ENCODE measurements at regions not wholly inside any gene's neighbourhood (a gene's known extent, or its start where the extent isn't known, plus 50 kb on each side); places are given as distances from the start of the nearest gene placed in this dataset.

DNA sequence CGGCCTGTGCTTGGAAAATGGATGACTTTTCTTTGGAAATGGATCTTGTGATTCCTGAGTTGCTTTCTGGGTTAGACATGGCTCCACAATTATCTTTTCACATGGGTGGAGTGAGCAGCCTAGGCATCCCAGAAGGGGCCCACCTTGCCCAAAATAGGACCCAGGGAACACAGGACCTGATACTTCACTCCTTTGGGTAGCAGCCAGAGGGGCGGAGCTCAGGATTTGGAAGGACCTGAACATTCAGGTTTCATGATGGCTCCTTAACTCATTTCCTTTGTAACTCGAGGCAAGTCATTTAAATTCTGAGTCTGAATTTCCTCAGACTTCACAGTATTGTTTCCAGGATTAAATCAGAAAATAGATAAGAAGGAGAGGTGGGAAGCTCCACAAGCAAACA, 178.3 kb upstream of the ZMIZ1 start:
- TF ChIP-seq, protein P1, sequence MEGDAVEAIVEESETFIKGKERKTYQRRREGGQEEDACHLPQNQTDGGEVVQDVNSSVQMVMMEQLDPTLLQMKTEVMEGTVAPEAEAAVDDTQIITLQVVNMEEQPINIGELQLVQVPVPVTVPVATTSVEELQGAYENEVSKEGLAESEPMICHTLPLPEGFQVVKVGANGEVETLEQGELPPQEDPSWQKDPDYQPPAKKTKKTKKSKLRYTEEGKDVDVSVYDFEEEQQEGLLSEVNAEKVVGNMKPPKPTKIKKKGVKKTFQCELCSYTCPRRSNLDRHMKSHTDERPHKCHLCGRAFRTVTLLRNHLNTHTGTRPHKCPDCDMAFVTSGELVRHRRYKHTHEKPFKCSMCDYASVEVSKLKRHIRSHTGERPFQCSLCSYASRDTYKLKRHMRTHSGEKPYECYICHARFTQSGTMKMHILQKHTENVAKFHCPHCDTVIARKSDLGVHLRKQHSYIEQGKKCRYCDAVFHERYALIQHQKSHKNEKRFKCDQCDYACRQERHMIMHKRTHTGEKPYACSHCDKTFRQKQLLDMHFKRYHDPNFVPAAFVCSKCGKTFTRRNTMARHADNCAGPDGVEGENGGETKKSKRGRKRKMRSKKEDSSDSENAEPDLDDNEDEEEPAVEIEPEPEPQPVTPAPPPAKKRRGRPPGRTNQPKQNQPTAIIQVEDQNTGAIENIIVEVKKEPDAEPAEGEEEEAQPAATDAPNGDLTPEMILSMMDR (IDR thresholded peaks at IDR 0.05; ENCODE audit: insufficient read depth, missing control alignments) = no peak
- no peak for FAIRE-seq
- DNase-seq (ENCODE audit: insufficient read length, low spot score) = no peak

DNA sequence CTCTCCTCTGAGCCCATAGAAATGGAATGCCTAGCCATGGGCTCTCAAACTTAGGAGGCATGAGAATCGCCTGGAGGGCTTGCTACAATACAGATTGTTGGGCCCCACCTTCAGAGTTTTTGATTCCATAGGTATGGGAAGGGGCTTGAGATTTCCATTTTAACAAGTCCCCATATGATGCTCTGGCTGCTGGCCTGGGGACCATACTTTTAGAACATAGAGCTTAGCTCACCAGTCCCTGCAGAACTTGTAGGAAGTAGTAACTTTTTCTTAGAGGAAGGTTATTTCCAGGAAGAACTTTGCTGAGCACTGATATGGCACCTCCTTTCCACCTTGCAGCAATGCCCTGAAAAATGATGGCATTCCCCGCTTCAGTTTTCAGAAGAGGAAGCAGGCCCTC, 177.0 kb upstream of the ZMIZ1 start:
- no peak for FAIRE-seq
- no peak for DNase-seq (ENCODE audit: insufficient read length, low spot score)
- TF ChIP-seq, protein P1 (IDR thresholded peaks at IDR 0.05; ENCODE audit: insufficient read depth, missing control alignments) = no peak

DNA sequence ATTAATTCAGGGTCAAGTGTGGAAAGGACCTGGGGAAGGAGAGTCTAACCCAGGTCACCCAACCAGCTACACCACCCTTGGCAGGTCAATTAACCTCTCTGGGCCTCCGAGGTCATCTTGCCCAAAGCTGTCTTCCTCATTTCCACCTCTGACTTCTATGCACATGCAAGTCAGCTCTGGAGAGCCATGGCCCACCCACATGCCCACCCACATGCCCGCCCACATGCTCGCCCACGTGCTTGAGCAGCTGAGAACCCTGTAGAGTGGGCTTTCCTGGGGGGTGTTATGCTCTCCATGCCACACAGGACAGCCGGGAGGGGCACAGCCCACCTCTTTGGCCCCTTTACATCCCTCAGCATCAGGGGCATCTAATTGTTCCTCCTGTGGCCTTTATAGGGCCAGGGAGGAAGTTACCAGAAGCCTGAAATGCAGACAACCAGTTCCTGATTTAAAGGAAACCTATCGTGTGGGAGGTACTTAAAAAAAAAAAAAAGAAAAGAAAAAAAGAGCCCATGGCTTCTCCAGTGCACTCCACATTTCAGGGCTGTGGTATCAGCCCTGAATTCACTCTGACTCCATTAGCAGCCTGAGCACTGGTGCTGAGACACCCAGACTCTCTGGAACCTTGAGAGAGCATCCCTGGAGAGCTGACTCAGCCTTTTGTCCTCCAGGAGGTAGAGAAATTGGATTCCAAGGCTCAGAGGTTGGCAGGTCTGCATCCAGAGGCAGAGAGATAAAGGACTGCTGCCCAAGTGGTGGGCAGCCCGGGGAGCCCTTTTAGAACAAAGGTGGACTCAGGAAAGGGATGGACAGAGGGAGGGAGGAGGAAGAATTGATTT, 176.2 kb upstream of the ZMIZ1 start:
- TF ChIP-seq, protein P1 (IDR thresholded peaks at IDR 0.05; ENCODE audit: insufficient read depth, missing control alignments) = no peak
- DNase-seq (ENCODE audit: insufficient read length, low spot score) (no peak), FAIRE-seq (no peak)

DNA sequence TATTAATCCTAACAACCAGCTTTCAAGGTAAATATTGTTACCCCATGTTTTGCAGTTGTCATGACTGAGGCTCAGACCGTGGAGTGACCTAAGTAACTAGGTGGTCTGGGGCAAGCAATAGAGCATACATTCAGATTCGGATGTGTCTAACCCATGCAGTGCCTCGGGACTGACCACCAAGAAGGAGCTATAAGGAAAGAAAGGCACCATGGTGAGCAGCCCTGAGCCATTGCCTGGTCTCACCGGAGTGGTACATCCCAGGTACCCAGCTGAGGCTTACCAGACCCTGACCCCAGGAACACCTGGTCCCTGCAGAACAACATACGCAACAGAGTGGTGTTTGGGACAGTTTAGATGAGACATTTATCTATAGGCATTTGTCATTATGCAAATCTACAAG, 175.5 kb upstream of the ZMIZ1 start:
- TF ChIP-seq, protein P1 (IDR thresholded peaks at IDR 0.05; ENCODE audit: insufficient read depth, missing control alignments) = no peak
- no peak for DNase-seq (ENCODE audit: insufficient read length, low spot score)
- no peak for FAIRE-seq

DNA sequence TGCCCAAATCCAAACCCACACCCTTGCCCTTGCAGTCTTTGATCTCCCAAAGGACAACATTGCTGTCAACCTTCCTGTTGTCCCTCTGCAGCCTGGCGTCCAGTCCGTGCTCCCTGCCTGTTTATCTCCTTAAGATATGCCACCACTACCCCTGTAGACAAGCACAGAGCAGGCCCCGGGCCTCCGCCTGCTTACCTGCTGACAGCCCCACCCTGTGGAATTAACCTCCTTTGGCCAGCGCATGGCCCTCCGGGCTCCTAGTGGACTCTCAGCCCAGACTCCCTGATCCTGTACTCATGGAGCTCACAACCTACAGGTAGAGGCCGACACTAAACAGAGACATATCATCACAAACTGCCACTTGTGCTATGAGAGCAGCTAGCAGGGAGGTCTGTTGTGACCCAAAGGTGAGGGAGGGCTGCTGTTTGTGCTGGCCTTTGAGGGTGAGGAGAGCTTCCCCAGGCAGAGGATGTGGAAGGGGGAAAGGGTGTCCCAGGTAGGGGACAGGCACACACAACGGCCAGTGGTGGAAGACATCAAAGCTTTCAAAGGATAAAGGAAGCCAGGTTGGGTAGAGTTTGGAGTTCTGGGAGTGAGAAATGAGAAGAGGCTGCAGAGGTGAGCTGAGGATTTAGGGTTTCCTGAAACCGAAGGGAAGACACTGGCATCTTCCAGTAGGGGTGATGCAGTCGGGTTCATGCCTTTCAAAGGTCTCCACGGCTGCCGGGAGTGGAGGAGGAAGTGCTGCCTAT, 174.5 kb upstream of the ZMIZ1 start:
- FAIRE-seq = no peak
- TF ChIP-seq, protein P1 (IDR thresholded peaks at IDR 0.05; ENCODE audit: insufficient read depth, missing control alignments) = no peak
- DNase-seq (ENCODE audit: insufficient read length, low spot score) = no peak

DNA sequence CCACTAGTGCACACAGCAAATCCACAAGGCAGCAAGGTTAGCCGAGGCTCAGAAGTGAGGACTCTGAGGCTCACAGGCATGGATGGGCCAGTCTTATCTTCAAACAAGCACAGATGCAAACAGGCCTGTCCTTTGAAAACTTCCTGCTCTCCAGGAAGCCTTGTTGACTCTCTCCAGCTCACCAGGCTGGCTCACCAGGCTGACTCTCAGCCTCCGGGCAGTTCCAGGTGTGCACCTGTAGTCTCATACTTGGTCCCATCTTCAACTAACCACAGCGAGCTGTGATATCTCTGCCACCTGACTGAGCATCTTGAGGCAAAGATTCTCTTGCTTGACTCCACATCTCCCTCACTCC, 173.9 kb upstream of the ZMIZ1 start:
- TF ChIP-seq, protein P1 (IDR thresholded peaks at IDR 0.05; ENCODE audit: insufficient read depth, missing control alignments) = no peak
- FAIRE-seq = no peak
- DNase-seq (ENCODE audit: insufficient read length, low spot score) = no peak

DNA sequence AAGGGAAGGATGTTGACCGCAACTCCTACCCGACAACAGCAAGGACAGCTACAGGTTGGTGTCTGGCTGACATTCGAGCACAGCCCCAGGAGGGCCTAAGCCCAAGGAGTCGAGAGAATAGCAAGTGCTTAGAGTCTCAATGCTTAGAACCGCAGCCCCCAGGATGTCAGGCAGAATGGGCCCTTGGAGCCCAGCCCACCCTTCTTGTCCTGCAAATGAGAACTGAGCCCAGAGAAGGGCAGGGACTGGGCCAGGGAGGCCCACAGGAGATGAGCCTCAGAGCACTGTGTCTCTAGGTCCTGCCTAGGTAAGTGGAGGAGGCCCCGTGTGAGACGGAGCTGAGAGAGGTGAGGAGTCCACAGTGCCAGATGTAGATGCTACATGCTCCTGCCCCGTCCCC, 173.3 kb upstream of the ZMIZ1 start:
- FAIRE-seq (no peak), DNase-seq (ENCODE audit: insufficient read length, low spot score) (no peak)
- TF ChIP-seq, protein P1 (IDR thresholded peaks at IDR 0.05; ENCODE audit: insufficient read depth, missing control alignments) = no peak

All from D721Med (cell line).